ENCODE measurements at regions not wholly inside any gene's neighbourhood (a gene's known extent, or its start where the extent isn't known, plus 50 kb on each side); places are given as distances from the start of the nearest gene placed in this dataset.
"Not testable (repeated sequence)": the region's sequence is repeated elsewhere in the genome, so short reads cannot be mapped to it uniquely, and the experiment has no call there.

DNA sequence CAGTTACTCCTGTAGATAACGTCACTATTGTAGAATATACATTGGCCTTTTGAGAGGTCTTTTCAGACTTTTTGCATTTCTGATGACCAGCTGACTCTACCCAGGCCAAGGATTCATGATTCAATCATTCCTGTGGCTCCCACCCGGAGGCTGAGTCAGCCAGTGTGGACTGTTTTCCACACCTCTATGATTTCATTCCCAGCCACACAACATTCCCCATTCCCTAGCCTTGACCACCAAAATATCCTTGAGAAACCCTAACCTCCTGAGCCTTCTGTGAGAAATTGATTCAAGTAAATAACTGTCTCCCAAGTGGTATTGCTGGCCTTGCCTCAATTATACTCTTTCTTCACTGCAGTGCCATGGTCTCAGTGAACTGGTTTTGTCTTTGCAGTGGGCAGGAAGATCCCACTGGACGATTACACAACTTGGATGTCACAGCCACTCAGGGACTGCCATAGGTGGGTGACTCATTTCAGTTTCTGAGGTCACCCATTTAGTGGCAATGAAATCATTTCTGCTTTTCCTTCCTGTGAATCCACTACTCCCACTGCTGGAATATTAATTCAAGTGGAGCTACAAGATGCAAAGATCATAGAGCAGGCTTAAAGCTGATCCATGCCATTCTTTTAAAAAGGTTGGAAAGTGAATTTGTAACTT, 518.6 kb upstream of the ZP4 start:
- no peak for DNase-seq

- no peak for DNase-seq
These were observed 518.0 kb upstream of the ZP4 start for GRCh38 chr1:238408737-238409136.

GRCh38 chr1:238406098-238406860, 515.6 kb upstream of the ZP4 start:
- DNase-seq, result no peak

- DNase-seq, result no peak
These were observed 514.2 kb upstream of the ZP4 start for GRCh38 chr1:238404921-238405320.

- DNase-seq, result no peak
These were observed 513.8 kb upstream of the ZP4 start for GRCh38 chr1:238404481-238404880.

DNA sequence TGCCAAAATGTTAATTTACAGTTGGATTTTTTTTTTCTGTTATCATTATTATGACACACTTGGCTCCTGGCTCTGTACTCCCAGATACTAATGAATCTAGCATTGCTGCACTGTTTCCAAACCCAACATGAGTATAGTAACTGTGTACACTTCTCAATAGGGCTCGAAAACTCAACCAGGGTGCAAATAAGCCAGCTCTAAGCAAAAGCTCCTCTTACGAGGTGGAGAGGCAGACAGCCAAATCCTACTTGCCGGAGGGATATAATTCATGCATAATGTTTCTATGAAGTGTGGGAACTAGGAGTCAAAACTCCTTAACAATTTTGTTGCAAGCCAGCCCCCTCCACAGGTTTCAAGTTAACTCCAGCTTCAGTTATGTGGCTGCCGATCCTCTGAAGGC, 510.4 kb upstream of the ZP4 start:
- DNase-seq, result no peak

GRCh38 chr1:238399558-238399957, 508.8 kb upstream of the ZP4 start:
- DNase-seq, result no peak

DNA sequence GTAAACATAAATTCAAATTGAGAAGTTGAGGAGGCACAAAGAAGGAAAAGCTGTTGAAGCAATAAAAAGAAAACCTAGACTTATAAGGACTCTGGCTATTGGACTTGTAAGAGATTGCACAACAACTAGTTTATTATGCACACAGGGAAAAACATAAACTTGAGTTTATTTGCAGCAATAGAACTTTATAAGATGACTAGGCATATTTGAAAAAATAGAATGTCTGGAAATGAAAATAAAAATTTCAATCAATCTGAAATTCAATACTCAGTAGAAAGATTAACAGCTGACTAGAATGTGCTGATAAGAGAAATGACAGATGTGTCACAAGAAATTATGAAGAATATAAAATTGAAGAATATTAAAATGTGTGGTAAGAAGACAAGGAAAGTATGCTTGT, 505.4 kb upstream of the ZP4 start:
- DNase-seq, result no peak

GRCh38 chr1:238384381-238384780, 493.7 kb upstream of the ZP4 start:
- DNase-seq, result no peak

DNA sequence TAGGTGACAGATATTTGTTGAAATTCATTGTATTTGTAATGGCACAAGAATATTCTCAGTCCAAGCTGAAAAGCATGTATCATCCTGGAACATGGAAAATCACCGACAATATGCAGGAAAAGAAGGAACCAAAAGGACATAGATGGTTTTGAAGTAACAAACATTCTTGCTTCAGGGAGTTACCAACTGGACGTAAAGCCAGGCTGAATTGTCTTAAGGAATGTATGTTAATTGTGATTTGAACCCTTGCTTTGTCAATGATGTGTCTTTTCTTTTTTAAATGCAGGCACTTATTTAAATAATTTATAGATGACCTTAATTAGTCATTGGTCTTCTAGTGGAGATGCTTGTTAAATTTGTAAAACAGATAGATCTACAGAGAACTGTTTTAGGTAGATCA, 489.4 kb upstream of the ZP4 start:
- DNase-seq, result no peak

GRCh38 chr1:238379446-238379845, 488.7 kb upstream of the ZP4 start:
- DNase-seq, result not testable (repeated sequence)

- DNase-seq, result no peak
These were observed 486.7 kb upstream of the ZP4 start for GRCh38 chr1:238377280-238377919.

GRCh38 chr1:238370599-238370998, 479.9 kb upstream of the ZP4 start:
- DNase-seq, result no peak

- no peak for DNase-seq
These were observed 473.6 kb upstream of the ZP4 start for GRCh38 chr1:238364214-238364892.

GRCh38 chr1:238360474-238360873, 469.8 kb upstream of the ZP4 start:
- no peak for DNase-seq

GRCh38 chr1:238350471-238350870, 459.7 kb upstream of the ZP4 start:
- no peak for DNase-seq

DNA sequence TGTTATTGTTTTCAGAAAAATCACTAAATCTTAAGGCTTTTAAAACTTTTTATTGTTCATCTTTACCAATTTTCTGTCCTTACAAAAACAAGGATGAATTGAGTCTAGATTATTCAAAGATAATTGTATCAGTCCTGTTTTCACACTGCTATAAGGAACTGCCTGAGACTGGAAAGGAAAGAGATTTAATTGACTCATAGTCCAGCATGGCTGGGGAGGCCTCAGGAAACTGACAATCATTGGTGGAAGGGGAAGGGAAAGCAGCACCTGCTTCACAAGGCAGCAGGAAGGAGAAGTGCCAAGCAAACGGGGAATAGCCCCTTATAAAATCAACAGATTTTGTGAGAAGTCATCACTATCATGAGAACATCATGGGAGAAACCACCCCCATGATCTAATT, 455.6 kb upstream of the ZP4 start:
- DNase-seq, result no peak

- no peak for DNase-seq
These were observed 455.1 kb upstream of the ZP4 start for GRCh38 chr1:238345837-238346236.

DNA sequence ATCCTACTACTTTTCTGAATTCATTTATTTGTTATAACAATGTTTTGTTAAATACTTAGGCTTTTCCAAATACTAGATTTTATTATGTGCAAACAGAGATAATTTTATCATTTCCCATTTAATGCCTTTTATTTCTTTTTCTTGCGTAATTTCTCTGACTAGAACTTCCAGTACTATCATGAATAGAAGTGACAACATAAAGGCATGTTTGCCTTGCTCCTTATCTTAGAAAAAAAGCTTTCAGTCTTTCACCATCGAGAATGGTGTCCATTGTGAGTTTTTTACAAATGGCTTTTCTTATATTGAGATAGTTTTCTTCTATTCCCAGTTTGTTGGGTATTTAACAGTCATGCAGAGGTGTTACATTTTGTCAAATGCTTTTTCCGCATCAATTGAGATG, 453.1 kb upstream of the ZP4 start:
- no peak for DNase-seq

DNA sequence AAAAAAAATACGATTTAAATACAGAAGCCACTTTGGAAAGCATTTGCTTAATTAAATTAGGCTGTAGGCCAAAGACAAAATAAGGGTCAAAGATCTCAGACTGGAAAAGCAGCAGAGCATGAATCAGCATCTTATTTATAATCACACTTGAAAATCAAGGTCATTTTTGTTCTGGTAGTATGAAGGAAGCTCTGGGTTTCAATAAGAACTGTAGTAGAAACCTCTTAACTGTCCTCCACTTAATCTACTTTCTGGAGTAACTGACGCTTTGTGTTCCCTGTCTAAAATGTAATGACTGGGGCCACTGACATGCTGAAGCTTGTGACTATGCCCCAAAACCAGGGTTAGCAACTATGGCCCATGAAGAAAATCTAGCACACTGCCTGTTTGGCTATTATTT, 450.7 kb upstream of the ZP4 start:
- no peak for DNase-seq

GRCh38 chr1:238340989-238341388, 450.3 kb upstream of the ZP4 start:
- DNase-seq, result no peak

DNA sequence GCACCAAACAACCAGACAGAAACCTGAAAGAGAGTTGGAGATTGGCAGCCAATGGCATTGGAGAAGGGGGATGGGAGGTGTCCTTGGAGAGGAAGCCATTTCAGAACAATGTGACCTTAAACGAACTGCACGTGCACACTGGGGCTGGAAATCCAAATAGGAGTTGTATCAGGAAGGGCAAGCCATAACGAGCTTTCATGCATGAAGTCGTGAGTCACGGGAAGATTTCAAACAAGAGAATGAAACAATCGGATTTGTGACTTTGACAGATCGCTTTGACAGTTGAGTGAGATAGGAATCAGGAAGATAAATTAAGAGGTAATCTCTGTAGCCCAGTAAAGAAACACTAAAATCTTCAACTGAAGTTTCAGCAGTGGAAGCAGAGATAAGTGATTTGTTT, 445.8 kb upstream of the ZP4 start:
- DNase-seq, result no peak

- DNase-seq, result no peak
These were observed 443.4 kb upstream of the ZP4 start for GRCh38 chr1:238334170-238334569.

GRCh38 chr1:238331557-238331956, 440.8 kb upstream of the ZP4 start:
- no peak for DNase-seq

All from NCI-H1092 (cell line).